Testis (tissue), 2 donors: ENCODE measurements at regions not wholly inside any gene's neighbourhood (a gene's known extent, or its start where the extent isn't known, plus 50 kb on each side); places are given as distances from the start of the nearest gene placed in this dataset.

ENCODE experiments used
- DNase-seq: peaks from one replicate; pipeline ENCODE4 v3.0.0-alpha.2; 2019
- H3K27ac ChIP-seq, 2 donors: fragments of 200-600 bp; sonication (generic); one replicate each; pipeline ENCODE4 v1.5.1; 2019
- H3K27me3 ChIP-seq: fragments of 200-600 bp; sonication (generic); one replicate; pipeline ENCODE4 v1.5.1; 2019
- H3K36me3 ChIP-seq: fragments of 200-600 bp; sonication (generic); one replicate; pipeline ENCODE4 v1.5.1; 2017; ENCODE audit warnings: low read depth; ENCODE audit errors: missing control alignments
- H3K4me1 ChIP-seq: fragments of 200-600 bp; sonication (generic); one replicate; pipeline ENCODE4 v1.5.1; 2019
- H3K4me3 ChIP-seq, 2 donors: fragments of 200-600 bp; sonication (generic); one replicate each; pipeline ENCODE4 v1.5.1; 2017 to 2019
- H3K9me3 ChIP-seq: fragments of 200-600 bp; sonication (generic); one replicate; pipeline ENCODE4 v1.5.1; 2017
- CTCF ChIP-seq, 3 experiments: fragments of 450-650 bp in 2 of 3; fragments of 200-600 bp in 1 of 3; sonication (generic) in 1 of 3; IDR thresholded peaks; one replicate each; pipeline ENCODE4 v1.5.1; 2016 to 2019; ENCODE audit warnings: antibody characterized with exemption in 3 of 3, mild to moderate bottlenecking in 2 of 3, moderate library complexity in 1 of 3
- POLR2A ChIP-seq: fragments of 450-650 bp; IDR thresholded peaks from one replicate; pipeline ENCODE4 v1.6.1; 2017; ENCODE audit warnings: antibody characterized with exemption, mild to moderate bottlenecking, moderate library complexity
- WGBS, 2 donors: methylation state at CpG; one replicate each; pipeline ENCODE4 v1.1.5; 2018; 5-methylcytosine and 5-hydroxymethylcytosine counted together
- intact Hi-C: fragments of 100-400 bp; cut with DNase I; formaldehyde crosslinking; loops from one replicate; pipeline ENCODE4 v1.15.1; 2023; ENCODE audit warnings: low total_unique reads

GRCh38 chr3:147049305-147049704, 357.0 kb downstream of the ZIC4 start:
- H3K4me1 ChIP-seq: no peaks in the 10 kb centered on the region
- DNase-seq: no peak
- H3K27ac ChIP-seq: no peak overlapping the region
- TF ChIP-seq CTCF (IDR thresholded peaks at IDR 0.05): no peak
- no peak for TF ChIP-seq POLR2A
- 85 to 90% methylated on average over 3 of the region's 3 CpGs for WGBS, 2 donors
- H3K9me3 ChIP-seq: no peaks in the 10 kb centered on the region
- no peaks in the 10 kb centered on the region for H3K36me3 ChIP-seq
- H3K27me3 ChIP-seq: no peaks in the 10 kb centered on the region
- intact Hi-C loops: no loop called here
- no peak overlapping the region for H3K4me3 ChIP-seq

GRCh38 chr3:147046916-147047315, 359.4 kb downstream of the ZIC4 start:
- no peak for DNase-seq
- H3K9me3 ChIP-seq: no peaks in the 10 kb centered on the region
- no peaks in the 10 kb centered on the region for H3K27me3 ChIP-seq
- TF ChIP-seq CTCF (IDR thresholded peaks at IDR 0.05): no peak
- TF ChIP-seq POLR2A: no peak
- intact Hi-C loops: no loop called here
- H3K4me1 ChIP-seq: no peaks in the 10 kb centered on the region
- H3K27ac ChIP-seq: no peak overlapping the region
- H3K4me3 ChIP-seq: no peak overlapping the region
- 85 to 96% methylated on average over 1 of the region's 1 CpG for WGBS, 2 donors
- H3K36me3 ChIP-seq: no peaks in the 10 kb centered on the region

- no peaks in the 10 kb centered on the region for H3K4me1 ChIP-seq
- no peak for DNase-seq
- H3K36me3 ChIP-seq: no peaks in the 10 kb centered on the region
- H3K4me3 ChIP-seq: no peak overlapping the region
- H3K27ac ChIP-seq: no peak overlapping the region
- WGBS, 2 donors: 69 to 76% methylated on average over 1 of the region's 1 CpG
- no peaks in the 10 kb centered on the region for H3K27me3 ChIP-seq
- no peaks in the 10 kb centered on the region for H3K9me3 ChIP-seq
- intact Hi-C loops: no loop called here
- TF ChIP-seq CTCF (IDR thresholded peaks at IDR 0.05) (no peak), POLR2A (no peak)
Observed at GRCh38 chr3:147038481-147038880, 367.9 kb downstream of the ZIC4 start.

DNA sequence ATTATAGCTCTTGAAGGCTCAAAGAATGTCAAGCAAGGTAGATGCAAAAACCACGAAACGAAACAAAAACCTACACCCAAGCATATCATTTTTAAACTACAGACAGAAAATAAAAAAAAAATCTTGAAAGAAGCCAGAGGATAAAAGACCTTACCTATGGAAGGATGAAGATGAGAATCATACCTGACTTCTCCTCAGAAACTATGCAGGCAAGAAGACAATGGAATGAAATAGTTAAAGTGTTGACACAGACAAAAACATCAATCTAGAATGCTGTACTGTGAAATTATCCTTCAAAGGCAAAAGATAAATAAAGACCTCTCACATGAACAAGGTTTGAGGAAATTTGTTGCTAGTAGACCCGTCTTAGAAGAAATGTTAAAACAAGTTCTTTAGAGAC, 372.0 kb downstream of the ZIC4 start:
- Histone ChIP-seq H3K4me1 (no peaks in the 10 kb centered on the region), H3K27ac (no peak overlapping the region), H3K36me3 (no peaks in the 10 kb centered on the region), H3K9me3 (no peaks in the 10 kb centered on the region), H3K4me3 (no peak overlapping the region), H3K27me3 (no peaks in the 10 kb centered on the region)
- DNase-seq: no peak
- WGBS, 2 donors: 92 to 94% methylated on average over 3 of the region's 3 CpGs
- intact Hi-C loops: no loop called here
- TF ChIP-seq CTCF (IDR thresholded peaks at IDR 0.05) (no peak), POLR2A (no peak)

DNA sequence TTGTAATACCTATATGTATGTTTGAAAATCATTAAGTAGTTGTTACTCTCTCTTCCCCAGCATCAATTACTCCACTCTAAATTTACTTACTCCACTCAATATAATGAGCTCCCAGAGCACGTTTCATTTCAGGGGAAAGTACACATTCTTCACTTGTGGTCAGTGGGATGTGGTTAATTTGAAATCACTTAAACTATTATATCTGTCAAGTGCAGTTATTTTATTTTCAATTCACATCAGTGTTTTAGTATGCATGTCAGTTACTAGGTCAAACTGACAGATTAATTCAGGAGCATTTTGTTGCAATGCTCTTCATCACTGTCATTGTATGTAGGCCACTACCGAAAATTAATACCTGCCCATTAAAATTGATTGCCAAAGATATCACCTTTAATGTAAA, 376.1 kb downstream of the ZIC4 start:
- Histone ChIP-seq H3K27me3 (no peaks in the 10 kb centered on the region), H3K9me3 (no peaks in the 10 kb centered on the region), H3K36me3 (no peaks in the 10 kb centered on the region), H3K4me3 (no peak overlapping the region), H3K4me1 (no peaks in the 10 kb centered on the region), H3K27ac (no peak overlapping the region)
- no peak for DNase-seq
- 49 to 78% methylated on average over 2 of the region's 2 CpGs for WGBS, 2 donors
- intact Hi-C loops: no loop called here
- TF ChIP-seq CTCF (IDR thresholded peaks at IDR 0.05) (no peak), POLR2A (no peak)
